ENCODE measurements at regions not wholly inside any gene's neighbourhood (a gene's known extent, or its start where the extent isn't known, plus 50 kb on each side); places are given as distances from the start of the nearest gene placed in this dataset.

DNA sequence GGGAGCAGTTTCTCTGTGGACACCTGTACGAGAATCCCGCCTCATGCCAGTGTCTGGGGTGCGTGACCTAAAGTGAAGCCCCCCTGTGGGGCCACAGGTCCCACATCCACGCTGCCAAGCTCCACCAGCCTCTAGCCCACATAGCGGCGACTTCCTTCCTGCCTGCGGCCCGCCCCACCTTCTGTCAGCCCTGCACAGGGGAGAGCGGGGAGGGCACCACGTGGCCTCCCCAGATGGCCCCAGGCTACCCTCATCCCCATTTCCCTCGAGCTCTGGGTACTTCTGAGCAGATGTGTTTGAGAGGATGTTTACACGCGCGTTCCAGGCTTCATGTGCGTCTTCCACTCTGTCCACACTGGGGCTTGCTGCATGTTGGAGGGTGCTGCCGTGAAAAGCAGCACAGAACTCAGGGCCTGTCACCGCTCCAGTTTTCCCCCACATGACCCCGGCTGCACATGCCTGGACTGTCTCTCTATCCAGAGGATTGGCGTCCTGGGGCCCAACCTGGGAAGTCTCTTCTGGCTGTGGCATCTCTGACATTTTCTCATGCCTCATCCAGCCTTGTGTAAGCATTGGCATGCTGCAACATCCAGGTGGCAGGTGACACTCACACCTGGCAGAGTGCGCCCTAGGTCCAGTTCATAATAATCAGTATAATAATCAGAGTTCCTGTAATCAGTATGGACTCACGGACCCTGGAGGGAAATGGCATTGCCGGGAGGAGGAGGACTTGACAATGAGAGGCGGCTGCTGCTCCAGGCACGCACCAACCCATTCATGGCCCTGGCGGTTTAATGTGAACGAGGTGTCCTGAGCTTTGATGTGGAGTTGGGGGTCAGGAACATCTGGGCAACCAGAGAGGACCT is 146.3 kb upstream of the TWIST2 start:
- no peak for DNase-seq (ENCODE audit: low spot score)
- in situ Hi-C loops (cut with HindIII; ENCODE audit: low sequenced_read_pairs) = no loop called here

DNA sequence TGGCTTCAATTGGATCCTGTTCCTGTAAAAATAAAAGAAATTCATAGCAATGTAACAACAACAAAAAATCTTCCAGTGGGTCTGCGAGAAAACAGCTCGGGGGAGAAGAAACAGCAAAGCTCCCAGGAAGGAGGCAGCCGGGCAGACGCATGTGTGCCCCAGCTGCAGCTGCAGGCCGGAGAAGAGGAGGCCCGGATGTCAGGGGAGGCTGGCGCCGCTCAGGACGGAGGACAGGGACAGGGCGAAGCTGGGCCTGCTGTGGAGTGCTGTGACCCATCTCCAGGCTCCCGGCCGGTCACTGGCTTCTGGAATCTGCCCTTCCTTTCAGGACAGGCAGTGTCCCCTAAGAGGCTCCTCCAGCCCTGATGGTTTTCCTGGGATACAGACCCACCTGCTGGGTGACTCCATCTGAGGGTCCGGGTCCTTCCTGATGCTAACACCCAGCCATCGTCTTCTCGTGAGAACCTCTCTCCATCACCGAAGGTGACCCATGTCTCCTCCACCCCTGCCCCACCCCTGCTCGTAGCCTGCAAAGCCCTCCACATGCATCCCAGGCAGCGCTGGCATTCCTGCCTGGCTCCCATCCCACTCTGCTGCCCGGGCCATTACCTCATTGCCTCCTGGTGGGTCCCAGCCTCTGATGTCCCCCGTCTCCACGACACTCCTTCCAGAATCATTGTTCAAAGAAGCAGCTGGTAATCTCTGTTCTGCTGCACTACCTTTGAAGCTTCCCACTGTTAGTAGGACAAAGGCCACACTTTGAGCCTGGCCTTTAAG is 145.4 kb upstream of the TWIST2 start:
- in situ Hi-C loops (cut with HindIII; ENCODE audit: low sequenced_read_pairs) = no loop called here
- DNase-seq (ENCODE audit: low spot score) = no peak

DNA sequence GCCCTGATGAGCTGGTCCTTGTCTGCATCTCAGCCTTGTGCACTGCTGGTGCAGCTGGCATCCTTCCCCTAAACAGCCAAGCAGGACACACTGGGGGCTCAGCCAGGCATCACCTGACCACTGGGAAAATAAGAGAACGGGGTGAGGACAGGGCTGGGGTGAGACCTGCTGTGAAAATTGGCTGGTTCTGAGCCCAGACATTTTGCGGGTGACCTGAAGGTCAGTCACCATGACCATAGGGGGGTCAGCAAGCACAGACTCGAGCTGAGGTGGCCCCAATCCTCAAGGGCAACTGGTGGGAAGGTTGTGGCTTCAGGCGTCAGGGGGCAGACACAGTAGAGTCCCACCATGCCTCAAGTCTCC is 144.9 kb upstream of the TWIST2 start:
- no peak for DNase-seq (ENCODE audit: low spot score)
- in situ Hi-C loops (cut with HindIII; ENCODE audit: low sequenced_read_pairs) = no loop called here

DNA sequence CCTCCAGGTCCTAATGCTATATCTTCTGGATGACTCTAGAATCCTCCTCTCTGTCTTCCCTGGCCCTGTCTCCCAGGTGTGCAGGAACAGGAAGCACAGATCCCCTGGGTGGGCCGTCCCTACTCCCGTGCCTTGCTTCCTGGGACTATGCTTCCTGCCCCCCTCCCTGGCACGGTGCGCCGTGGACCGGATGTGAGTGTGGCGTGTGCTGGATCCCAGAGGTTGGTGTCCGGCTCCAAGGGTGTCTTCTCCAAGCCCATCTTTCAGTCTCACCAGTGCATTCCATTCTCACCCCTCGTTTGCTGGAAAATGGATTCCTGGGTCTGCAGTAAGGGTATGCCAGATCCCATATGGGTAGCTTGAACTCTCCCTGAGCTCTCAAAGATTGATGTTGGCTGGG is 144.4 kb upstream of the TWIST2 start:
- in situ Hi-C loops (cut with HindIII; ENCODE audit: low sequenced_read_pairs) = no loop called here
- DNase-seq (ENCODE audit: low spot score) = no peak

DNA sequence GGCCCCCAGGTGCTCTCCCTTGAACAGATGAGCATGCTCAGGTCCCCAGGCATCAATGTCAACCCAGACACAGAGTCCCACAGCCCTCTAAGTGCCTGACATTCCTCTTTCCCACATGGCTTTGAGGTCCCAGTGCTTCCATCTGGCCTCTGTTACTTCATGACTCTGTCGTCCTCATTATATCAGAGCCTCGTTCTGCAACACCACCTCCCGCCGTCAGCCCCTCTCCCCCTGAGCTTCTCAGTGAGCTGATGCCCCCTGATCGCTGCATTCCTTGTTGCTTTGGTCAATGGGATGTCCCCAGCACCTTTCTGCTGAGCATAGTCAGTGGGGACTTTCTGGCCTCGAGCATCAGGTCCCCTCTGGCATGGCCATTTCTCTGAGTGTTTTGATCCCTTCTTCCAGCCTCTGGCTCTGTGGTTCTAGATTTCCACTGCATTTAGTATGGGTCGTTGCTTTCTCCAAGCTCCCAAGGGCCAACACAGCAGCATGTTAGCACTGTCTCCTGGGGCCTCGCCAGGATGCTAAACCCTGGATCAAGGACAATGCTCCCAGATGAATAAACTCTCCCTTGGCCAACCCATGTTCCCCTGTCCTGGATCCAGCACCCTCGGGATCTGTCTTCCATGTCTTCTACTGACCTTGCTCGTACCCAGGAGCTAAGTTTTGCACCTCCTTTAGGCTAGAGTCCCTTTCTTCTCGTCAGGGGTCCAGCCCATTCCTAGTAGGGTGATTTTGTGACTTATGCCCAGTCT is 143.2 kb upstream of the TWIST2 start:
- in situ Hi-C loops (cut with HindIII; ENCODE audit: low sequenced_read_pairs) = no loop called here
- no peak for DNase-seq (ENCODE audit: low spot score)

DNA sequence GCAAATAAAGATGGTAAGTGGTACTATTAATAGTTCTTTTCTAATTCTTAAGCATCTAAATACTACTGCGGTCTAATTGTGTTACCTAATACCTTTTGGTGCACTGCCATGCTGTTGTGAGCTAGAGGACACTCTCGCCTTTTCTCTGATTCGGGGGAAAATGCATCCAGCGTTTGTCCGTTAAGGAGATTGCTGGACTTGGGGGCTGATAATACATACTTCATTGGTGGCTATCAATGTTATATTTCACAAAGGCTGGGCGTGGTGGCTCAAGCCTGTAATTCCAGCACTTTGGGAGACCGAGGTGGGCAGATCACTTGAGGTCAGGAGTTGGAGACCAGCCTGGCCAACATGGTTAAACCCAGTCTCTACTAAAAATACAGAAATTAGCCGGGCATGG is 141.7 kb upstream of the TWIST2 start:
- no peak for DNase-seq (ENCODE audit: low spot score)
- in situ Hi-C loops (cut with HindIII; ENCODE audit: low sequenced_read_pairs) = no loop called here

DNA sequence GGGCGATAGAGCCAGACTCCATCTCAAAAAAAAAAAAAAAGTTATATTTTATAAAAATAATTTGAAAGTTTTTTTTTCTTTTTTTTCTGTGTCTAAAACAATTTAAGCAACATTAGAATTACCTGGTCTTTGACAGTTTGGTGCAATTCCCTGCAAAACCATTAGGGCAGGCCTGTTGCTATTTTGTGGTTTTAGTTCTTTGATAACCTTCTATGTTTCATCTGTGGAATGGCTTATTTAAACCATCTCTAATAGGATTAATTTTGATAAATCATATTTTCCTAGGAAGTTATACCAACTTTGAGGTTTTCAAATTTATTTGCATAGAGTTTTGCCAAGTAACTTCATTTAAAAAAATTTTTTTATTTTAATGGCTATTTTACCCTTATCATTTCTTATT is 141.2 kb upstream of the TWIST2 start:
- in situ Hi-C loops (cut with HindIII; ENCODE audit: low sequenced_read_pairs) = no loop called here
- no peak for DNase-seq (ENCODE audit: low spot score)

DNA sequence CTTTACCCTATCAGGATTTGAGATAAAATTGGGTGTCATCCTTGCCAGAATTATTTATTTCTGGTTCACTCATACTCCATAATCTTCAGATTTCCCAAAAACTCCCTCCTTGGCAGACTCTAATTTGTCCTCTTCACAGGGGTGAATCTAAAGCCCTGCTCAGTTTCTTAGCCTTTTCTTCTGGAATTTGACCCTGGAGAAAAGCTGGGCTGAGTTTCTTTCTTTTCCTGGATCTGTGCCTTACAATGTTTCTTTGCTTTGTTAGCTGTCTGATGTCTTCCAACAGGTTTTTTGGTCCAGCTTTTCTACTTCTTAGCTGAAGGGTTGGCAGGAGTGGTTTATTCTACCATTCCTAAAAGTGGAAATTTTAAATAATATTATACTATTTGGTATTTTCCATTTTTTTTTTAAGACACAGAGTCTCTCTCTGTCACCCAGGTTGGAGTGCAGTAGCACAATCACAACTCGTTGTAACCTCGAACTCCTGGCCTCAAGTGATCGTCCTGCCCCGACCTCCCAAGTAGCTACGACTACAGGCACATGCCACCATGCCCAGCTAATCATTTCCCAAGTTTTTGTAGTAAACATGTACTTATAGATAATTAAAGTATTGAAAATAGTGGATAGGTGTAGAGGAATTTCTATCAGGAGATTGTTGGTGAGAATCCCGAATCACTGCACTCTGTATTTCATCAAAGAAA is 138.4 kb upstream of the TWIST2 start:
- DNase-seq (ENCODE audit: low spot score) = no peak
- in situ Hi-C loops (cut with HindIII; ENCODE audit: low sequenced_read_pairs) = no loop called here

DNA sequence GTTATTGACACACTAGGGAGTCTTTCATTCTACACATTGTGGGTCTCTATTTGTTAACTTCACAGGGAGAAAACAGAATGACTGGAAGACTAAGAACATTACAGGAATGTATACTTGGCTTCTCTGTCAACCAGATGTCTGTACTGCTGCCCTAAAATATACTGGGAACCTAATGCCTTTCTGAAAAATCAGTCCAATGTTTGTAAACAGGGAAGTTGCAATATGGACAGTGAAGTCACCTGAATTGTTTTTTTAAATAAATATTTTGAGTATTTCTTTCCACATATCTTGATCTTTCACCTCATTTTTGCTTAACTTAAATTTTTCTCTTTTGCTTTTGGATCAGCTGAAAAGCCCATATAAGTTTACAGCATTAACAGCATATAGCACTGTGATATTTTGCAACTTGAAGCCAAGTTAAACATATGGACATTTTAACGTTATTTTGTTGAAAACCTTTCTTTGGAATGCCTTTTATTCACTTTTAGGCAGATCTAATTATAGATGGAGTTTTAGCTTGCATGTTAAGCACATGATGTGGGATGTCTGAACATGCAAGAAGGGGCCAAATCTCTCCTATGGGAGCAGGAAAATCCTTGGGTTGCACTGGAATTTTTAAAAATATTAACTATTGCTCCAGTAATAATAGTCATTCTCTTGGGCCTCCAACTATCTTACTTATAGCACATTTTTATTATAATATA is 137.7 kb upstream of the TWIST2 start:
- no peak for DNase-seq (ENCODE audit: low spot score)
- in situ Hi-C loops (cut with HindIII; ENCODE audit: low sequenced_read_pairs) = no loop called here

DNA sequence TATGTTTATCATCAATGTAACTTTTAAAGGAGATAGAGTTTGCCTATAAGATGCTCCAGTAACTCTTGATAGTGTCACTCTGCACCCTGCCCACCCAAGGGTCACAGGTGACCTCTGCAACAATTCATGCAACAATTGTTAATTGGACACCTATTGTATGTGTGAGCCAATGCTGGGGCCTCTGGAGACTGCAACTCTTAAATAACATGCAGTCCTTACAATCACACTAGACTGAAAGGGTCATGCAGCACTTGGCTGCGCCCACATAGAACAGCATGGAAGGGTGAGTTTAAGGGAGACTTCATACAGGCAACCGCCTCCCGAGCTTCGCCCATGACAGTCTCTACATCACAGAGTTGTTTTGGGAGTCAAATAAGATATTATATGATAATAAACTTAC is 137.1 kb upstream of the TWIST2 start:
- DNase-seq (ENCODE audit: low spot score) = no peak
- in situ Hi-C loops (cut with HindIII; ENCODE audit: low sequenced_read_pairs) = no loop called here

DNA sequence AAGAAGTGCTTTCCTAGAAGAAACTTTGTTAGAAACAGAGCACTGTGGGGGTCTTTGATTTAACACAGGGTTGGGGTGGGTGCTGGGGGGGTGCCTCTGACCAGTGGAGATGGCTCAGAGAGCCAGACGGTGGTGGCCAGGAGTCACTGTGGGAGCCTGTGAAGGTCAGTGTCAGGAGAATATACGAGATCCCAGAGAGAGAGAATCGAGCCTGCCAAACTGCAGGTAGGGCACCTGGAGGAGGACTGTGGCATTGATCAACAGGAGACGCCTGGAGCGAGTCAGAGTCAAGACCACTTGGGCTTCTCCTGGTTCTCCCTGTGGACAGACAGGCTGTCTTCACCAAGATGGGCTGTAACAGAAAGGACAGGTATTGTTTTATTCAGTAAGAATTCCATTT is 136.5 kb upstream of the TWIST2 start:
- DNase-seq (ENCODE audit: low spot score) = no peak
- in situ Hi-C loops (cut with HindIII; ENCODE audit: low sequenced_read_pairs) = no loop called here

DNA sequence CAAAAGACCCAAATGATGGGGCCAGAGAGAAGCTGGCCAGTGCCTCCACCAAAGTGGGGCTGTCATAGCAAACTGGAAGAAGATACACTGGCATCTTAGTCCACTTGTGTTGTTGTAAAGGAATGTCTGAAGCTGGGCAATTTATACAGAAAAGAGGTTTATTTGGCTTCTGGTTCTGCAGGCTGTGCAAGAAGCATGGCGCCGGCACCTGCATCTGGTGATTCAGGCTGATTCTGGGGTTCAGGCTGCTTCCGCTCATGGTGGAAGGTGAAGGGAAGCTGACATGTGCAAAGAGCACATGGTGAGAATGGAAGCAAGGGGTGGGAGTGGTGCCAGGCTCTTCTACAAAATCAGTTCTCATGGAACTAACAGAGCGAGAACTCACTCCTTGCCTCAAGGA is 135.9 kb upstream of the TWIST2 start:
- in situ Hi-C loops (cut with HindIII; ENCODE audit: low sequenced_read_pairs) = no loop called here
- DNase-seq (ENCODE audit: low spot score) = no peak

DNA sequence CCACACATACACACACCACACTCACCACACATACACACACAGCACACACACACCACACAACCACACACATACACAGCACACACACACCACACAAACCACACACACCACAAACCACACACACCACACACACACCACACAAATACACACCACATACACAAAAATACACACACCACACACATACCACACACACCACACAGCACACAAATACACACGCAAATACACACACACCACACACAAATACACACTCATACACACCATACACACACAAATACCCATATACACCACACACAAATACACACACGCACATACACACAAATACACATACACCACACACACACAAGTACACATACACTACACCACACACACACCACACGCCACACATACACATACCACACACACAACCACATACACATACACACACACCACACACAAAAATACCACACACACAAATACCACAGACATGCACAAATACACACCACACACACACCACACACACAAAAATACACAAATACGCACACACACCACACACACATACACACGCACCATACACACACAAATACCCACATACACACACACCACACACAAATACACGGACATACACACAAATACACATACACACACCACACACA is 134.6 kb upstream of the TWIST2 start:
- DNase-seq (ENCODE audit: low spot score) = no peak
- in situ Hi-C loops (cut with HindIII; ENCODE audit: low sequenced_read_pairs) = no loop called here

DNA sequence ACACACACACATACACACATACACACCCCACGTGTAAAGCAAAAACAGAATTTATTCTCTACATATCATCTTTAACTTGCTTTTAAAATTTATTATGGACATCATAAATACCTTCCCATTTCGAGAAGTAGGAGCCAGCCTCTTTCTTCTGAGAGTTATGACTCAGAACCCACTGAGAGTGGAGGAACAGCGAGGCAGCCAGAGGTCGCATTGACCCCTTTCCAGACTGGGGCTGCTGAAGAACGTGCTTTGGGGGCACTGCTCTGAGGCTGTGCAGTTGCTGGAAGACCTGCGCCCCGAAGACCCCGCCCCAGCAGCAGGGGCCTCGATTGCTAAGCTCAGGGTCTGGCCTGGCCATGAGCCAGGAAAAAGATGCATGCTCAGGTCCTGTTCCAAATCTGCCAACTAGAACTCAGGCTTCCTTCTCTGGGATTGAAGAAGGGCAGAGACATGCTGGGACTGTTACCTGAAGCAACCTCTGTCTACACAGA is 133.8 kb upstream of the TWIST2 start:
- in situ Hi-C loops (cut with HindIII; ENCODE audit: low sequenced_read_pairs) = no loop called here
- no peak for DNase-seq (ENCODE audit: low spot score)

DNA sequence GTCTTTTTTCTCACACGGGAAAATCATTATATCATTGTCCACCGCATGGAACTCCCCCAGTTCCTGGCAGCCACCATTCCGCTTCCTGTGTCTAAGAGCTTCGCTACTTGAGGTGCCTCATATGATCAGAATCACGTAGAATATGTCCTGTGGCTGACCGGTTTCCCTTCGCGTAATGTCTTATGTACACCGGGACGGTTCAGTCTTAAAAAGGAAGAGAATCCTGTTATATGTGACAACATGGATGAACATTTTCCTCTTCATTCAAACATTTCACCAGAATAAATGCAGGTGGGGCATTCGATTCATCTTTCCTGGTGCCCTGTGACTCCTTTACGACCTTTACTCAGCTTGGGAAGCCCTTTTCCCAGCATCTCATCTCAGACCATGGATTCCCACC is 131.7 kb upstream of the TWIST2 start:
- no peak for DNase-seq (ENCODE audit: low spot score)
- in situ Hi-C loops (cut with HindIII; ENCODE audit: low sequenced_read_pairs) = no loop called here

DNA sequence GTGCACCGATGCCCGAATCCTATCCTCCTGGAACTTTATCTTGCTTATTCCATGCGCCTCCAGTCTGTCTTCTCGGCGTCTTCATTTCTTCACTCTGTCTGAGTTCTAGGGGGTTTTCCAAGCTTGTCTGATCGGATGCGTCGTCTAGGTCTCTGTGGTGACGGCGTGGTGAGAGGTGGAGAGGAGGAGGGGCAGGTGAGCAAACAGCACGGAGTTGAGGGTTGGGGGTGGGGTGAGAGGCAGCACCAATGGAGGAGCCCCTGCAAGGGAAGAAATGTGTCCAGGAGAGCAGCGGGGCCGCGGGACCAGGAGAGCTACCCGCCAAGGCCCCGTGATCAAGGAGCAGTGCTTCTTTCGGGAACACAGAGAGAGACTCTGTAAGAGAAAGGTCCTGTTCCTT is 131.3 kb upstream of the TWIST2 start:
- DNase-seq (ENCODE audit: low spot score) = no peak
- in situ Hi-C loops (cut with HindIII; ENCODE audit: low sequenced_read_pairs) = no loop called here

DNA sequence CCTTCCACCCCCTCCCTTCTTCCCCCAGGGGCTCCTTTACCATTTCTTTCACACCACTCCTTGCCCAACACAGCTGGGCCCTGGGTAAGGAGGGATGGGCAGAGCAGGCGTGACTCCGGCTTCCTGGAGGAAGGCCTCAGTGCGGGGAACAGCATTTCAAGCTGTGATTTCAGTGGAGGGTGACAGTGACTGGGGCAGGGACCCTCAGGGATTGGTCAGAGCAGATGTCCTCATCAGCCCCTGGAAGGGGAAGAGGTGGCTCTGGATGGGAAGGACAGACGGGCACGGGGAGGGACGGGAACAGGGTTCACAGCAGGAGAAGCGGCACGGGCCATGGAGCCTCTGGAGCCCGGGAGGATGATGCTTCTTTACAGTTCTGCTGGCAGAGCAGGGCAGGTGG is 130.8 kb upstream of the TWIST2 start:
- DNase-seq (ENCODE audit: low spot score) = no peak
- in situ Hi-C loops (cut with HindIII; ENCODE audit: low sequenced_read_pairs) = no loop called here

DNA sequence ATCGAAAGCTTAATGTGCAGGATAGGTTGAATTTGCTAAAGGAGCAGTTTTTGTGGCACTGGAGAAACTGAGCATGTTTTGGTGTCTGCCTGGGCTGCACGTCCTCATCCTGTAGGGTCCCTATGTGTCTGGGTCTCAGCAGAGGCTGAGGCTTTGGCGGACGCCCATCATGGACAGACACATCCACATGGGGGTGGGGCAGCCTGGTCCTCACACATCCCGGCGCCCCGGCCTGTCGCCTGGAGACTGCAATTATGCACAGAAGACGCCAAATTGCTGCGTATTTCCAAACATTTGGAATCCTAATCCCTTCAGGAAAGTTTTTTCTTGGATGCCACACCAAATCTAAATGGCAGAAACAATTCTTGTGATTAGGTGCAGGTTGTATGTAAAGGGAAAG is 128.2 kb upstream of the TWIST2 start:
- in situ Hi-C loops (cut with HindIII; ENCODE audit: low sequenced_read_pairs) = no loop called here
- no peak for DNase-seq (ENCODE audit: low spot score)
